Iris pigment epithelial cell (primary cell): ENCODE measurements at regions not wholly inside any gene's neighbourhood (a gene's known extent, or its start where the extent isn't known, plus 50 kb on each side); places are given as distances from the start of the nearest gene placed in this dataset.

Experiments used
- DNase-seq: peaks from one replicate; pipeline ENCODE4 v3.0.0-alpha.2; 2011; ENCODE audit warnings: low read depth

DNA sequence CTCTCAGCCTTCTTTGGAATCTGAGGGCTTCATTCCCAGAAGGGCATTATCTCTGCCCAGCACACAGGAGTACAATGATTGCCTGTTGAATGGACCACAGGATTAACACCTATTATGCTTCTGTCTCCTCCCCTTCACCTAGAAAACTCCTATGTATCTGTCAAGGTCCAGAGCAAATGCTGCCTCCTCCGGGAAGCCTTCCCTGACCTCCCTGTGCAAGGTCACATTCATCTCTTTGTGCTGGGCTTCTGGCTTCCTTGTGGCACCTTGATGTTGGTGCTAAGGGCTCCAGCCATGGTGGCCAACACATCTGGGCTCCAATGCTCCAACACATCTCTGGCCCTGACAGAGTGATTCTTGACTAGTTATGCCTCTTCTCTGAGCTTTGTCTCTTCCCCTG lies 49.9 kb upstream of the ATP2B2 start:
- no peak for DNase-seq

DNA sequence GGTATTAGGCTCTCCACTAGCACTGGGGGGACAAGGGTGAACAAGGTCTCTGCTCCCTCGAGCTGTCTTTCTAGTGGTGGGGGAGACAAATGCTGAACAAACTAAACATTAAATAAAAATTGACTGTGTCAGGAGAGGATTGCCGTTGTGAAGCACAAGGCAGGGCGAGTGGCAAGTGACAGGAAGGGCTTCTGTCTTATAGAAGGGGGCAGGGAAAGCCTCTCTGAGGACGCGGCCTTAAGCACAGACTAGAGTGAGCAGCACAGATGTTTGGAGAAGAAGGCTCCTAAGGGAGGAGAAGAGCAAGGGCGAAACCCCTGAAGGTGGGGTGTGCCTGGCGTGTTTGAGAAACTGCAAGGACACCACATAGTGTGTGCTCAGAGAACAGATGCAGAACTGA lies 50.9 kb upstream of the ATP2B2 start:
- DNase-seq = no peak

DNA sequence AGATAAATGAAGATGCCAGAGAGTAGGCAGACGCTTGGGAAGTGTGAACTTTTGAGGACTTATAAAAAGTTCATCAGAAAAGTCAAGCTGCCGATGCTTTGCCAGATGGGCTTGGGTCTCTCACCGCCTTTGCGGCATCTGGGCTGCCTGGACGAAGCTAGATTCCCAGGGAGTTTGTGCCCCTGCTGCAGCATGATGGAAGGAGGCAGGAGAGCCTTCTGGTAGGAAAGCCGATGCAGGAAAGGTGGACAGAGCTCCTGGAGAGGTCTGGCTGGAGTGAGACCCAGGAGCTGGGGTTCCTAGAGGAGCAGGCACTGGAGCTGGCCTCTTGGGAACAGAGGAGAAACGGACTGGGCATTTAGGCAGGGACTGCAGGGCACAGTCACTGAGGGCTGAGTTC lies 51.9 kb upstream of the ATP2B2 start:
- DNase-seq = no peak

DNA sequence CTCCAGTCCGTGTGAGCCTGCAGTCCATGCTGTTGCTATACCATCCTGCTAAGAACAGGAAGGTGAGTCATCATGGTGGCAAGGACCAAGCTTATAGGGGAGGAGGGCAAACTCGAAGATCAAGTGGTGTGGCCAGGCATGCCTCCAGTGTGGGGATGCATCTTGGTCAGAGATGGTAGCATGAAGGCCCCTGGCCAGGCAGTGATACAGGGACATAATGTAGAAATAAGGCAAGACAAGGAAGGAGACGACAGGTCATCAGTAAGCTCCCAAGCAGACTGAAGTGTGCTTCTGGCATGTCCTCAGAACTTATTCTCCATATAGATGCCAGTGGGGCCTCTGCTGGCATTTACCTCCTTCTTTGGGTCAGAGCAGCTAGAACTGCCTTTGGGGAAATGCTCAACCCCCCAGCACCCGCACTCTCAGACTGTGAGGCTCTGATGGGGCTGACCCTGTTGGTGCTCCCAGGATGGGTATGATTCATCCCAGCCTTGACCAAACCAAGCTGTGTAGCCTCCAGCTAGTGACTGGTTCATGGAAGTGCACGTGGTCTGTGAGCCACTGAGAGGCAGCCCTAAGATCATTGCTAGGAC lies 52.5 kb upstream of the ATP2B2 start:
- peak; percentile 43 for DNase-seq

DNA sequence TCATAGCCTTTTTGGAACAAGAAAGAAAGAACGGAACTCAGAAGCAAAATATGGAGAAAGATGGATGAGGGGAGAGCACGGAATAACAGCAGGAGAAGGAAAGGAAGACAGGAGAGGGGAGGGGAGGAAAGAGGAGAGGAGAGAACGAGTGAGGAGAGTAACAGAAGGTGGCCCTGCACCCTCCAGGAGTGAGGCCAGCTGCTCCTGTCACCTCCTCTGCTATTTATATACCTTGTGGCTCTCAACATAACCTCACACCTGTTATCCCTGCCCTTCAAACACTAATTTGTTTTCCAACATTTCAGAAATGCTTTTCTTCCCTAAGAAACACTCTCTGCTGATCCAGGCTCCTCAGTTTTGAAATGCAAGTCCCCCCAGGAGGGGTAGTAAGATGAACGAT lies 53.4 kb upstream of the ATP2B2 start:
- DNase-seq = no peak

DNA sequence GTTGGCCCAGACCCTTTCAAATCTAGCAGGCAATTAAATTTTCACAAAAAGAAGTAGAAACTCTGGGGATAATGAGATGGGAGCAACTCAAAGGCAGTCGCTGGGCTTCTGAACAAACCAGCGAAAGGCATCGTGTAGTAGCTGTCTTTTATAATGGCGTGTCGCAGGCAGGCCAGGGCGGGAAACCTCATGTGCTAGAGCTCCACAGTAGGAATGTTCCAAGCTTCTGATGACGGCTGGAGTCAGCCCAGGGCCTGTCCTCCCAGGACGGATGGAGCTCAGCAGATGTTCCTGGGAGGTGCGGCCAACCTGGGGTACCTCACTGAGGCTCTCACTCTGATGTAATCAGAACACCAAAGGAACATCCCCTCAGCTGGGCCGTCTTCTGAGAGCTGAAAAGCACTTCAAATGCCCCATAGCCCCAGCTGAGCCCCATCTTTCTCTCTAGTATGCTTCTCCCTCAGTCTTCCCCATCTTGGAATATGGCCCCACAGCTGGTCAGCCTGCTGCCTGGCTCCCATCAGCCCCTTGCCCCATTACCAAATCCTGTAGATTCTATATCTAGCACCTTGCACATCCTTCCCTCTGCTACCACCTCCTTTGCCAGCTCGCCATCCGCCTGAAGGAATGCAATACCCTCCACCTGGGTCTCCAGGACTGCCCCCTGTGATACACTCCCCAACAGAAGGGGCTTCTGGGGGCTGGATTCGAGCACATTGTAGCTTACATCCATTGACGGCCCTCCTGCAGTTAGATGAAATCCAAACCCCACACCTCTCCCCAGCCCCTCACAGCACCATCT lies 54.9 kb upstream of the ATP2B2 start:
- DNase-seq = no peak

DNA sequence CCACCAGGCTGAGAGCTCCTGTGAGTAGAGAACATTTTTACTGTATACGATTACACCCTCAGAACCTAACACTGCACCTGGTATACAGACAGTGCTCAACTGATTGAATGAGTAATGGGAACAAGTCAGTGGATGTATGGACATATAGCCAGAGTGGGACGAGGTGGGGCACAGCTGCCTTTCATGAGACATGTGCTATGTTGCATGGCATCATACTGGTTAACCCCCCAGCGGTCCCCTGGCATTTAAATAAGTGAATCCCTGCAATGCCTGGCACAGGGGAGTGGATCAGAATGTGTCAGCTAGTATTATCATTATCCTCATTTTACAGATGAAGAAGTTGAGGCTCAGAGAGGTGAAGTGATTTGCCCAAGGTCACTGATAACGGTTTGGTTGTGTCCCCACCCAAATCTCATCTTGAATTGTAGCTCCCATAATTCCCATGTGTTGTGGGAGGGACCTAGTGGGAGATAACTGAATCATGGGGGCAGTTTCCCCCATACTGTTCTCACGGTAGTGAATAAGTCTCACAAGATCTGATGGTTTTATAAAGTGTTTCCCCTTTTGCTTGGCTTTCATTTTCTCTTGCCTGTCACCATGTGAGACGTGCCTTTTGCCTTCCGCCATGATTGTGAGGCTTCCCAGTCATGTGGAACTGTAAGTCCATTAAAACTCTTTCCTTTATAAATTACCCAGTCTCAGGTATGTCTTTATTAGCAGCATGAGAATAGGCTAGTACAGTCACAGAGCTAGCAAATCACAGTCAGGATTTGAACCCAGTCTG lies 56.0 kb upstream of the ATP2B2 start:
- DNase-seq = no peak

DNA sequence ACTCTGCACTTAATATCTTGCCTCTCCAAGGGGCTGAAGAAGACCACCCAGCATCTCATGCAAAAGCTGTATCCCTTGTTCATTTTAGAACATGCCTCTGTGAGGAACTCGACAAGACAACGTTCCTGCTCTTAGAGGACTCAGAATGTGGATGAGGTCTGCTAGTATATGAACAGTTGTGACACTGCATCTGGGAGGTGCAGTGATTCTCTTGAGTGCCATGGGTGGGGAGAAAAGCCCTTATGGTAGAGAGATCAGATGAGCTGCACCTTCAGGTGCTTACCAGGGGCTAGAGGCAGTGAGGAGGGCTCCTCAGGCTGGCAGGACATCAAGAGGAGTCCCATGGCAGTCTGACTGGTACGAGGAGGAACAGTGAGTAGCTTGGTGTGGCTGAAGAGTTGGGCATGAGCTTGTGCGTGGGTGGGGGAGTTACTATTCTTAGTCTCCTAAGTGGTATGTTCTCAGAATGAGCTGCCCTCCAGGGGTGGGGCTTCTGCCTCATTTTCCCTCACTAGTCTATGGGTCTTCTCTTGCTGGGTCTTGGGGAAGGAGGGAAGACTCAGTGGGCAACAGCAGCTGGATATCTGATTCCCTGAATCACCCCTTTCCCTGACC lies 56.7 kb upstream of the ATP2B2 start:
- DNase-seq = no peak

DNA sequence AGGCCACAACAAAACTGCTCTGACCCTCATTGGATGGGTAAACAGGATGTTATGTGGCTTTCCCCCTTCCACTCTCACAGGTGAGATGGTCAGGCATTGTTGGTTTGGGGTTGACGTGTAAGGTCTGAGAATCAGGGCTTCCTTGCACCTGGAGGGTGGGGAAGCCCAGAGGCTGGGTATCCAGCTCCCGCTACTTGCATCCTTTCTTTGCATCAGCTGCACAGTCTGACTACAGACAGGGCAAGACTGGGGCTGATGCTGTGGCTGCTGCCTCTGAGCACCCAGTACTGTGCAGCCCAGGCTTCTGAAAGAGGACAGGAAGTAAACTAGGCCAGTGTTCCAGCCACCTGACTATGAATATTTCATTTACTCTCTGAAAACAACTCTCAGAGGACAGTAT lies 58.0 kb upstream of the ATP2B2 start:
- DNase-seq = no peak

DNA sequence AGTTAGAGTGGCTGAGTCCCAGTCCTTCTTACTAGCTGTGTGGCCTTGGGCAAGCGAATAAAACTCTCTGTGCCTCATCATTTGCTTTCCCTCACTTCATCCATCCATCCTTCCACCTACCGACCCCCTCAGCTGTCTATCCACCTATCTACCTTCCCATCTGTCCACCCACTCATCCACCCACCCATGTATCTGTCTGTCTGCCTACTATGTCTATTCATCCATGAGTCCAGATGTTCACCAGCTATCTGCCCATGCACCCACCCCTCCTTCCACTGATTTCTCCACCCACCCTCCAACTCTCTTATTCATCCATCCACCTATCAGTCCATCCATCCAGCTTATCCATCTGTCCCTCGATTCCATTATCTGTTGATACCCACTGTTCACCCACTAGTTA lies 60.4 kb upstream of the ATP2B2 start:
- no peak for DNase-seq

DNA sequence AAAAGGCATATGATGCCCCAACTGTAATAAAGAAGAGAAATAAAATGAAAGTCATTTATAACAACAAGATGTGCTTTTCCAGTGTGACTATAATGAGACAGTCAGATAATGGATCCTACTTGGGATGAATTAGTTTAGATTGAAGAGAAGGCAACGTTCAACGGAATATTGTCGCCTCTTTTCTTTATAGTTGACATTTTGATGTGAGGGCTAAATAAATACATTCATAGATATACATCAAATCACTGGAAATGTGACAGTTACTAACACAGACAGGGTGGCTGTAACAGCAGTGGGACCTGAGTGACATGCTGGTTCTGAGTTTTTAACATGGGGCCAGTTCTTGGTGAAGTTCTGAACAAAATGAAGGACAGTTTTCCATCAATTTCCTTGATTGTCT lies 61.1 kb upstream of the ATP2B2 start:
- no peak for DNase-seq

DNA sequence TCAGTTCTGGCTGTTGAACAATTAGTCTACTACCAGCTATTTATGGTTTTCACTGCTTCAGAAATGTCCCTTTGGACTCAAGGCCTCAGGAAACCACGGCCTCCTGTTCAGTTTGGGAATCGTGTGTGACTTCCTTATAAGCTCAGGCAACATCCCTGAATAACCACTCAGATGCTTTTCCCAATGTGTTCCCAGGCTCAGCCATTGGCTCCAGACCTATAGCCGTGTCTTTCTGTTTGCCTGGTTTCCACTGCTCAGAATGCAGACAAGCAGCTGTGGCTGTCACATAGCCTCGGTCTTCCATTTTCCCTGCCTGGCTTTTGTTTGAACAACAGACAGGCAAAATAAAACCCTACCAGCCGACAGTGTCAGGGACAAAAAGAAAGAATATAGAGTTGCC lies 63.2 kb upstream of the ATP2B2 start:
- DNase-seq = no peak

DNA sequence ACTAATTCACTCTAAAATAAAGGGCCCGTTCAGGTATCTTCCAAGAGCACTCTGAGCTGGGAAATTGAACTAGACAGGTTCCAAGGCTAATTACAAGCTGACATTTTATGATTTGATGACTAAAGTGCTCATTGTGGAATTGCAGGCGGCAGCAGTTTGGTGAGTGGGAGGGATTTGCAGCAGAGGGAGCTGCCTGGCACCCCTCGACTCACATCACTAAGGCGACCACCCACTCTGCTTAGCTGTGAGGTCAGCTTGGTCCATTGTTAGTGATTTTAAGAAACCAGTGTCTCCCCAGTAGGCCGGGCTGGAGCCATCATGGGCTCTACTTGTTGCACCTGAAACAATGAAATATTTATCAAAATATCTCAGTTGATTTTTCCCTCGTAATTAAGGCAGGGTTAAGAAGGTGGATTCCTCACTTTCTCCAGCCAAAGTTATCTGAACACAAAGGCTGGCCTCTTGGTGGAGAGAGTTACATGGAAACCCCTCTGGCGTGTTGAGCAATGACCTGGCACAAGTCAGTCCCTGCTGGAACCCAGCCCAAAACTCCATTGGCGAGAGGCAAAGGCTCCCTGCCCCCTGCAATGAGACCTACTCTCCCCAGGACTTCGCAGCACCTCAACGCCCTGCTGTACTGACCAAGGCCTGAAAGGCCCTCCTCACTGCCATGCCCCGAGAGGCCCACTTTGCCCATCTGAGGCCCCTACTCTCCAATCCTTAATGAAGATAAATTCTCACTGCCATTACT lies 65.0 kb upstream of the ATP2B2 start:
- DNase-seq = no peak

DNA sequence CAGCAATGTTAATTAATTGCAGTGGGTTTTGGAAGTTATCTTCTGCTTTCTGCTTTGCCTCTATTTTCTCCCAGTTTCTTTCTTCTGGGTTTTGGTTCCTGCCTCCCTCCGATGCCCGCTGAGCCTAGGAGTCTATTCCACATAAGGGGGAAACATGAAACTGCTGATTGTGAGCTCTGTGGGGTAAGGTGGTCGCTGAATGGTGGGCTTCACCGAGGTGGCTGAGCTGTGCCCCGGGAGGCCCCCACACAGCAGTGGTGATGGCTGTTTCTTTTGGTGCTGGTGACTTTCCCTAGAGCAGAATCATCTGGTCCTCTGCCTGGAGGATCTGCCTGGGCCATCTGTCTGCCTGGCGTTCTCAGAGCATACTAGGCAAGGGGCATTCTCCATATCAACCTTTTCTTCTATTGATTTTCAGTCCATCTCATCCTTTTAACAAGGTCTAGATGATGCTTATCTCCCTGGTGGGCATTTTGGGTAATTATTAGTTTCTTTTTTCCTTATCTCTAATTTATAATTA lies 68.8 kb upstream of the ATP2B2 start:
- no peak for DNase-seq

DNA sequence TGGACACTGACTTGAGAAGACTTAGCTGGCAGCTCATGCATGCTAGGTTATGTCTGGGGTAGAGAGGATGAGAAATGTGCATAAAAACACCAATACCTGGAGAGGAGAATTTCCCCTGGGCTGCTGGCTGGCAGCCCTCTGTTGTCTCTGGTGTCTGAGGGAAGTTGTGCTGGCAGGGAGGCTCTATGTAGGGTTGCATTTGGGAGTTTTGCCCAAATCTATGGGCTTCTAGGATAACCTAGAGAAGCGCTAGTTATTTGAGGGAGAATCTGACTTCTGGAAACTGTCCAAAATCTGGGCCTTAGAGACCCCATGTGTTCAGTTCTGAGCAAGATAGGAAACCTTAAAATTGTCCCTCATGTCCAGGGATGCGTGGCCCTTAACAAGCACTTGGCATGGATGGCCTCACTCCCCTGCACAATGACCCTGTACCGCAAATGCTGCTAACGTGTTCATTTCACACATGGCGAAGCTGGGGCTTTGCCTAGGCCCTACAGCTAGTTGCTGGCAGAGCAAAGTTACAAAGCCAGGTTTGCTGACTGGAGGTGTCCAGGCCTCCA lies 70.3 kb upstream of the ATP2B2 start:
- DNase-seq = no peak

DNA sequence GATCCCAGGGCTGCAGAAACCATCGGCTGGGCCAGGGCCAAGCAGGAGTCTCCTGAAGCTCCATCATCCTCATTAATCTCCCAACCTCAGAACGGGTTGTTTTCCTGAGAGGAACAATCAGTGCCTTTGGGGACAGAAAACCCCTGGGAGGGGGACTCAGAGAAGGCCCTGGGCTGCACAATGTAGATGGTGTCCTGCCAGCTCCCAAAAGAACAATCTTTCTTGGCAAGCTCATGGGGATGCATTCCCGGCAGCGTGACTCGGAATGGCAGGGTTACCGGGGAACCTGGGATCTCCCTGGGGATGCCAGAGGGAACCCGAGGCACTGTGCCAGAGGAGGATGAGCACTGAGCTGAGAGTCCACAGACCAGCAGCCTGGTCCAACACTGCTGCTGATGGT lies 72.1 kb upstream of the ATP2B2 start:
- DNase-seq = no peak

DNA sequence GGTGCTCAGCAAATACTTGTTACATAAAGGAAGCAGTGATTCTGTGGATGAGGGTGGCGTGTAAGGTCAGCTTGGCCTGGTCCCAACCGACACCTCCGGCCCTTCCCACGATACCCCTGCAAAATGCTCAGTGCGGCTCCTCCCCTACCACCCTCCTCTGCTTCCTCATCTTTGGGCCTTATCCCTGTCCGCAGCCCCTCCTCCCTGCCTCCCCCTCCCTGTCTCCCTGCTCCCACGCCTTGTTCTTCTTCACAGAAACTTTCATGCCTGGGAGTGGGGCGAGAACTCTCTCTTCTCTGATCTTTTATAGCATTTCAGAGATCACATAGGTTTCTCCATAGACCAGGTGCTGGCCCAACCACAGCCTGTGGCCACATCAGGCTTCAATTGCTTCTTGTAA lies 75.0 kb upstream of the ATP2B2 start:
- DNase-seq = no peak

DNA sequence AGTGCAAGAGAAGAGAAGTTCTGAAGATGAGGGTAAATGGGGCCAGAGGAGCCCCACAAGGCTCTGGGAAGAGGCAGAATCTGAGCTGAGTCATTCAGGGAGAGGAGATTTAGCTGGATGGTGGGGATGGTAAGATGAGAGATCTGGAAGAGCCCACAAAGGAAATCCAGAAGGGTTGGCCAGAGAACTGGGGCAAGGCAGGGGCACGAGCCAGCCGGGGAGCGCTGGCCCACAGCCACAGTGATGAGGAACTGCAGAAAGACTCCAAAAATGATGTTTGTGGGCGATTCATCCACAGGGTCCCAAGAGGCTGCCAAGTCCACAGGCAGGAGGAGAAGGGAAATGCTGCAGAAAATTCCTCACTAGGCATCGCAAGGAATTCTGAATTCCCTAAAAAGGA lies 75.9 kb upstream of the ATP2B2 start:
- no peak for DNase-seq

DNA sequence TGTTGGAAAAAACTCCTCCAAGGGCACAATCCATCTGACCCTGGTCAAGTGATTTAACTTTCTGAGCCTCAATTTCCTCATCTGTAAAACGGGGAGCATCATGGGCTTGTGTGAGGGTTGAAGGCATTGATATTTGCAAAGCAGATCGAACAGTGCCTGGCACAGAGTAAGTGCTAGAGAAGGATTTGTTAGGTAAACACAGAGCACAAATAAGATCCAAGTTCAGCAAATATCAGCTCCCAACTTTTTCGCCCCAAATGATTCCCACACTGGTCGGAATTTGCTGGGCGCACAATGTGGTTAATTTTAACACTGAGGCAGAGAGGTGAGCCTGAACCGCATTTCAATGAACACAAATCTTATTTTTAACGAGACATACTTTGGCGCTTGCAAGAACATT lies 76.3 kb upstream of the ATP2B2 start:
- DNase-seq = no peak

DNA sequence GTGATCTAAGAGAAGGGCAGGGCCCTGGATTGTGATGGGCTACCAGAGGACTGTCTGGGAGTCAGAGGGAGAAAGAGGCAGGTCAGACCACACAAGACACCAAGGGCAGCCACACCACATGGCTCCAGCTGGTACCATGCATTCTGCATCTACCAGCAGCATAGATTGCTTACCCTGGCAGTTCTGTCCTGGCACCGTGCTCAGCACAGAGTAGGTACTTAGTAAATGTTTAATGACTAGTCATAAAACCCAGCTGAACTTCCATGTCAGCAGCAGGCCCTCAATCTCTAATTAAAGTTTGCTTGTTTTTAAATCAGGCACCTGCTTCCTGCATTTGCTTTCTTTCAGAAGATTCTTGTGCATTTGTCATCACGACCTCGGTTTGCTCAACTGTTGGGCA lies 77.3 kb upstream of the ATP2B2 start:
- no peak for DNase-seq
